Right lobe of liver (tissue), 6 donors: ENCODE measurements at regions not wholly inside any gene's neighbourhood (a gene's known extent, or its start where the extent isn't known, plus 50 kb on each side); places are given as distances from the start of the nearest gene placed in this dataset.

Source experiments
- ATAC-seq, 4 donors: fragments of 200-7000 bp; cut with Tn5 transposase; one replicate each; pipeline ENCODE4 v1.9.1; 2020; ENCODE audit warnings: mild to moderate bottlenecking in 4 of 4, moderate library complexity in 4 of 4
- DNase-seq, 3 donors: peaks; one replicate each; pipeline ENCODE4 v3.0.0-alpha.2; 2020
- H3K27ac ChIP-seq, 3 donors: fragments of 200-600 bp; one replicate each; pipeline ENCODE4 v1.8.0; 2022
- H3K27me3 ChIP-seq, 2 donors: fragments of 200-600 bp; one replicate each; pipeline ENCODE4 v1.8.0; 2022
- H3K36me3 ChIP-seq, 4 donors: fragments of 200-600 bp; sonication (generic) in 1 of 4; one replicate each; pipeline versions ENCODE4 v1.5.1 to v1.8.0; 2017 to 2022; ENCODE audit warnings: control low read depth in 1 of 4
- H3K4me1 ChIP-seq, 4 donors: fragments of 200-600 bp; sonication (generic) in 1 of 4; one replicate each; pipeline versions ENCODE4 v1.5.1 to v1.8.0; 2017 to 2022; ENCODE audit warnings: control low read depth in 1 of 4
- H3K4me3 ChIP-seq, 3 donors: fragments of 200-600 bp; one replicate each; pipeline ENCODE4 v1.8.0; 2022
- H3K9me3 ChIP-seq, 4 donors: fragments of 200-600 bp; sonication (generic) in 1 of 4; one replicate each; pipeline versions ENCODE4 v1.5.1 to v1.8.0; 2017 to 2022; ENCODE audit warnings: control low read depth in 1 of 4
- POLR2A ChIP-seq: fragments of 450-650 bp; IDR thresholded peaks from one replicate; pipeline ENCODE4 v1.6.1; 2017; ENCODE audit warnings: antibody characterized with exemption, mild to moderate bottlenecking
- WGBS: methylation state at CpG from one replicate; pipeline ENCODE4 v1.1.6; 2018; ENCODE audit warnings: low coverage, low lambda C conversion rate; ENCODE audit not compliant: insufficient coverage; ENCODE audit errors: missing lambda C conversion rate; 5-methylcytosine and 5-hydroxymethylcytosine counted together
- intact Hi-C, 2 donors: fragments of 100-400 bp; cut with DNase I; formaldehyde crosslinking; loops; one replicate each; pipeline versions ENCODE4 v1.11.2 to v1.14.1; 2022
- TF ChIP-seq, protein P1 (sequence below), 4 donors: fragments of 200-600 bp in 3 of 4; fragments of 450-650 bp in 1 of 4; IDR thresholded peaks; one replicate each; pipeline versions ENCODE4 v1.5.1 to v1.8.0; 2016 to 2022; ENCODE audit warnings: antibody characterized with exemption in 4 of 4, mild to moderate bottlenecking in 2 of 4
- donor health status: DM: no; HTN: yes; CAD: no.
- donor health status: DM: no; HTN: no; CAD: no.
- donor health status: DM: no; HTN: no; CAD: no.
- donor health status: DM: no; HTN: yes; CAD: no.
- donor health status: DM: no; HTN: yes; CAD: no.

DNA sequence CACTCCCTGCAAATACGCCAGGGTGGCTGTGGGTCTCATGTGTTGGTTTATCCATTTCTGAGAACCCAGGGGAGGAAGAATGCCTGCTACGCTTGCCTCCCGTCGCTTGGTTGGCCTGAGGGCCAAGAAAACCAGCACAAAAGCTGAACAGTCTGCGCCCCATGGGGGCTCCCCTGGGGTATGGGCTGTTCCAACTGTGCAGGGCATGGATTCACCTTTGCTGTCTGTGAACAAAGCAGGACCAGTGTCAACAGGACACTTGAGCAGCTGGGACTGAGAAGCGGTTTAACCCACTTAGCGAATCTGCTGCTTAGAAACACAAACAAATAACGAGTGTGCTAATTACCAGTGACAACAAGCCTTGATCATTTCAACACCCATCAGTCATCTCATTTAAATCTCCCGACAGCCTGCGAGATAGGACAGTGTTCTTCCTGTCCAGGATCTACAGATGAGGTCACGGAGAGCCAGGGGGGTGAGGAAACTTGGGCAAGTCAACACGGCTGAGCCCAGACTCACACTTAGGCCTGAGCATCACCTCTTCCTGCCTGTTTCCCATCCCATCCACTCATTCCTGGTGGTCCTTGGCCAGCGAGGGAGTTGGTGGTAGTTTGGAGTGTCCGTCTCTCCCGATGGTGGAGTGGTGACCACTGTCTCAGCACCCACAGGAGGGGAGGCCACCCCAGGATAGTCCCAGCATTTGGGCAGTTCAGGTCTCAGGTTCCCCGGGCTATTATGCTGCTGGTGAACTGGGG lies 111.6 kb upstream of the HAAO start:
- H3K4me3 ChIP-seq, result no peak overlapping the region
- no peak for DNase-seq
- TF ChIP-seq, protein P1, sequence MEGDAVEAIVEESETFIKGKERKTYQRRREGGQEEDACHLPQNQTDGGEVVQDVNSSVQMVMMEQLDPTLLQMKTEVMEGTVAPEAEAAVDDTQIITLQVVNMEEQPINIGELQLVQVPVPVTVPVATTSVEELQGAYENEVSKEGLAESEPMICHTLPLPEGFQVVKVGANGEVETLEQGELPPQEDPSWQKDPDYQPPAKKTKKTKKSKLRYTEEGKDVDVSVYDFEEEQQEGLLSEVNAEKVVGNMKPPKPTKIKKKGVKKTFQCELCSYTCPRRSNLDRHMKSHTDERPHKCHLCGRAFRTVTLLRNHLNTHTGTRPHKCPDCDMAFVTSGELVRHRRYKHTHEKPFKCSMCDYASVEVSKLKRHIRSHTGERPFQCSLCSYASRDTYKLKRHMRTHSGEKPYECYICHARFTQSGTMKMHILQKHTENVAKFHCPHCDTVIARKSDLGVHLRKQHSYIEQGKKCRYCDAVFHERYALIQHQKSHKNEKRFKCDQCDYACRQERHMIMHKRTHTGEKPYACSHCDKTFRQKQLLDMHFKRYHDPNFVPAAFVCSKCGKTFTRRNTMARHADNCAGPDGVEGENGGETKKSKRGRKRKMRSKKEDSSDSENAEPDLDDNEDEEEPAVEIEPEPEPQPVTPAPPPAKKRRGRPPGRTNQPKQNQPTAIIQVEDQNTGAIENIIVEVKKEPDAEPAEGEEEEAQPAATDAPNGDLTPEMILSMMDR (IDR thresholded peaks at IDR 0.05), result no peak
- no peak for TF ChIP-seq POLR2A
- ATAC-seq, result no peak
- 81% methylated on average over 8 of the region's 16 CpGs for WGBS
- no peak overlapping the region for H3K27ac ChIP-seq
- no peaks in the 10 kb centered on the region for H3K27me3 ChIP-seq
- no peaks in the 10 kb centered on the region for H3K4me1 ChIP-seq
- H3K9me3 ChIP-seq, result no peaks in the 10 kb centered on the region
- no peaks in the 10 kb centered on the region for H3K36me3 ChIP-seq
- intact Hi-C loops, result no loop called here

DNA sequence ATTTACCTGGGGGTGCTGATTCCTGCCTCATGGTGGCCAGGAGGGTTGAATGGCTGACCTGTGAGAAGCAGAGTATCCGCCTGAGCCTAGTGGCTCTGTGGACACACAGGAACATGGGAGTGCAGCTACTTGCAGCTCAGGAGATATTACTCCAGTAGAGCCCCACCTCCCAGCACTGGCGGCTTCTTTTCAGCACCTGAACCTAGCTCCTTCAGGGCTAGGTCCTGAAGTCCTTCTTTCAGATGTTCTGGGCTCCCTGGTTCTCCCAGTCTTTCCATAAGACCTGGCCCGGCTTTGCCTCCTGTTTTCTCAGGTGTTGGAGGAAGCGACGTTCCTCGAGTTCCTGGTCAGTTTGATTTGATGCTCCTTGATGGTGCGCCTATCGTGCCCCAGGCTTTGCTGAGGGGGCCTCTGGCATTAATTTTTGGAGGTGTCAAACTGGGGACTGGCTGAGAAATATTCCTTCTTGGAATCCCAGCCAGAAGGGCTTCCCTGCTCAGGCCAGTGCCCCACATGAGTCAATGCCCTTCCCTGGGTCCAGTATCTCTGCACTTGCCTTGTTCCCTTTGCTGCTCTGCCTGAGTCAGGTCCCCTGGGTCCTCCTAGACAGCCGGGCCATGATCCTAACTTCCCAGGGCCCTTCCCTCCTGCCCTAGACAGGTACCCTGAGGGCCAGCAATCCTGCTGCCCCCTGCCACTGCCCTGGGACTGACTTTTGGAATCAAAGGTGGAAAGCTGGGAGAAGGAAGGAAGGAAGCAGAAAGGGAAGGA lies 110.7 kb upstream of the HAAO start:
- no peak overlapping the region for H3K27ac ChIP-seq

DNA sequence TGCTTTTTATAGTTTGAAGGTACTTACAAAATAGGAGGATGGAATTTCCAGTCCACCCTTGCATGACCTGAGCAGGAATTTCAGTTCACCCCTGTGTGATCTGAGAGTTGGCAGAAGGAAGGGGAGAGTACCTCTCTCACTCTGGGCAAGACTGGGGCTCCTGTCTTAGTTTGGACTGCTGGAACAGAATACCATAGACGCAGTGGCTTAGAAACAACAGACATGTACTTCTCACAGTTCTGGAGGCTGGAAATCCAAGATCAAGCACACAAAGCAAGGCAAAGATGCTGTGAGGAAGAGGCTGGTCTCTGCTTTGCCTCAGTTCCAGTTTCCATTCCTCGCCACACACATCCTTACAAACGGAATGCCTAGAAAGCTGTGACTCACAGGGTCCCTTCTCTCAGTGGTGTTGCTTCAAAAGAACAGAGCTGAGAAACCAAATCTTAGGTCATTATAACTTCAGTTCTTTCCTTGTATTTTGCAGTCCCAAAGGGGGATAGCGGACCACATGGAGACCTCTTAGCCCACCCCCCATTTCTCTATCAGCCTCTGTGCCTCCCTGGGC lies 108.8 kb upstream of the HAAO start:
- Histone ChIP-seq H3K9me3 (no peaks in the 10 kb centered on the region), H3K4me1 (no peaks in the 10 kb centered on the region), H3K4me3 (no peak overlapping the region), H3K36me3 (no peaks in the 10 kb centered on the region), H3K27ac (no peak overlapping the region), H3K27me3 (no peaks in the 10 kb centered on the region)
- DNase-seq, result no peak
- TF ChIP-seq, protein P1 (IDR thresholded peaks at IDR 0.05), result no peak
- no peak for TF ChIP-seq POLR2A
- whole genome bisulfite sequencing, result 74% methylated on average over 3 of the region's 4 CpGs
- intact Hi-C loops, result no loop called here
- ATAC-seq, result no peak

More for the DNA sequence above, 110.7 kb upstream of the HAAO start:
- intact Hi-C loops, result no loop called here
- Histone ChIP-seq H3K4me1 (no peaks in the 10 kb centered on the region), H3K9me3 (no peaks in the 10 kb centered on the region), H3K36me3 (no peaks in the 10 kb centered on the region), H3K27me3 (no peaks in the 10 kb centered on the region), H3K4me3 (no peak overlapping the region)
- TF ChIP-seq, protein P1 (IDR thresholded peaks at IDR 0.05), result no peak
- no peak for TF ChIP-seq POLR2A
- DNase-seq, result no peak
- 84% methylated on average over 6 of the region's 9 CpGs for WGBS
- no peak for ATAC-seq

DNA sequence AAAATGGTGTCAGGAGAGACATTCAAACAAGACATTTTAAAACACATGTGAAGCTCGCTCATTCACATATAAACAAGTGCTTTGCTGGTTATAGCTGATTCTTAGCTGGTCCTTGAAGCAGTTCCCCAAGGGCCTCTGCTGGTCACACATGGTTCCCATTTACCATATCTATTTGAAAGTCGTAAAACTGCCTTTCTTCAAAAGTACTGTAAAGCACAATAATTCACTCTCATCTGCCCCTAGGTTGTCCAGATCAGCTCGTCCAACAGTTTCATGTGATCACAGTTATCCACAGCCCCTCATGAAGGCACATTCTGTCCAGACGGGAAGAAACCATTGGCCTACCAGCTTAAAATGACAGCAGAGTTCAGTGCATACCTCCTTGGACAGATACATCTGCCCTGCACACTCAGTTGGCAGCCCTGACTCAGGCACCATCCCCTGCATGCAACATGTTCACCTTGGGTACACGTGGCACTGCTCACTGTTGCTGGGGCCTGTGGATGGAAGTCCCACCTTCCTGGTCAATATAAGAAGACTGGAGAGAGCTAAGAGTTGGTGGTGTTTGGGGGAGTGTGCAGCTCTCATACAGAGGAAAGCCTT lies 108.0 kb upstream of the HAAO start:
- intact Hi-C loops, result no loop called here
- H3K27ac ChIP-seq, result no peak overlapping the region
- H3K9me3 ChIP-seq, result no peaks in the 10 kb centered on the region
- WGBS, result 55% methylated on average over 4 of the region's 5 CpGs
- no peaks in the 10 kb centered on the region for H3K27me3 ChIP-seq
- ATAC-seq, result no peak
- no peak for DNase-seq
- no peaks in the 10 kb centered on the region for H3K4me1 ChIP-seq
- H3K36me3 ChIP-seq, result no peaks in the 10 kb centered on the region
- H3K4me3 ChIP-seq, result no peak overlapping the region
- TF ChIP-seq POLR2A, result no peak
- TF ChIP-seq, protein P1 (IDR thresholded peaks at IDR 0.05), result no peak
